ENCODE measurements at regions not wholly inside any gene's neighbourhood (a gene's known extent, or its start where the extent isn't known, plus 50 kb on each side); places are given as distances from the start of the nearest gene placed in this dataset.
A peak's percentile ranks its signal among the peaks of the same experiment; 100 is the strongest.

DNA sequence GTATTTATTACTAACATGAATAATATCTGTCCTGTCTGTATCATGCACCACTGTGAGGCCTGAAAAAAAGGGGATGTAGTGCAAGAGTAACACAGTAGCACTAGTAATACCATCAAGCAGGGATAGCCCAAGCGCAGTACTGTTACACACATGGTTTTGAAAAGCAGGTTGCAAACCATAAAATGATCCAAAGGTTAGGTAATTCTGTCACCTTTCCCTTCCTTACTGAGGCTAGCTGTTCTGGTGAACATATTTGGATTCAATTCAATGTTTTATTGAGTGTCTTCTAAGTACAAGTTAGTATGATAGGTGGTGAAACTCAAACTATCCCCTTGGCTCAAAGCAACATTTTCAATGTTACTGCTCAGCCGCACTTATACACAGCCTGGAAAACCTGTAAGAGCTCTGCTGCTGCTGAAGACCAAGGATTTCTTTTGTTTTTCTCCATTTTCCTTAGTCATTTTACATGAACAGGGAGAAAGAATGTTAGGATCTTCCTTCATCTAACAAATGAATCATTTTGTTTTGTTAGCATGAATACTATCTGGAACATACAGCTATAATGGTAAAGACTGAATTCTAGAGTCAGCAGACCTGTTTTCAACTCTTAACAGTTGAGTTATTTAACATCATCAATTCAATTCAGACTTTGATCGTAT, 102.5 kb upstream of the ITPRID2 start:
- TF ChIP-seq, protein P1, sequence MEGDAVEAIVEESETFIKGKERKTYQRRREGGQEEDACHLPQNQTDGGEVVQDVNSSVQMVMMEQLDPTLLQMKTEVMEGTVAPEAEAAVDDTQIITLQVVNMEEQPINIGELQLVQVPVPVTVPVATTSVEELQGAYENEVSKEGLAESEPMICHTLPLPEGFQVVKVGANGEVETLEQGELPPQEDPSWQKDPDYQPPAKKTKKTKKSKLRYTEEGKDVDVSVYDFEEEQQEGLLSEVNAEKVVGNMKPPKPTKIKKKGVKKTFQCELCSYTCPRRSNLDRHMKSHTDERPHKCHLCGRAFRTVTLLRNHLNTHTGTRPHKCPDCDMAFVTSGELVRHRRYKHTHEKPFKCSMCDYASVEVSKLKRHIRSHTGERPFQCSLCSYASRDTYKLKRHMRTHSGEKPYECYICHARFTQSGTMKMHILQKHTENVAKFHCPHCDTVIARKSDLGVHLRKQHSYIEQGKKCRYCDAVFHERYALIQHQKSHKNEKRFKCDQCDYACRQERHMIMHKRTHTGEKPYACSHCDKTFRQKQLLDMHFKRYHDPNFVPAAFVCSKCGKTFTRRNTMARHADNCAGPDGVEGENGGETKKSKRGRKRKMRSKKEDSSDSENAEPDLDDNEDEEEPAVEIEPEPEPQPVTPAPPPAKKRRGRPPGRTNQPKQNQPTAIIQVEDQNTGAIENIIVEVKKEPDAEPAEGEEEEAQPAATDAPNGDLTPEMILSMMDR (IDR thresholded peaks at IDR 0.05; ENCODE audit: partially characterized antibody, unreplicated experiment), result no peak
- Mint-ChIP-seq H3K36me3 (ENCODE audit: unreplicated experiment) (no peaks in the 10 kb centered on the region), H3K4me1 (ENCODE audit: low read depth, unreplicated experiment) (no peaks in the 10 kb centered on the region), H3K27me3 (ENCODE audit: unreplicated experiment) (no peaks in the 10 kb centered on the region), H3K27ac (ENCODE audit: unreplicated experiment) (no peak overlapping the region), H3K4me3 (ENCODE audit: unreplicated experiment) (no peak overlapping the region), H3K9me3 (ENCODE audit: unreplicated experiment) (peaks cover 1% of the 10 kb centered on the region)
- DNase-seq, result no peak

DNA sequence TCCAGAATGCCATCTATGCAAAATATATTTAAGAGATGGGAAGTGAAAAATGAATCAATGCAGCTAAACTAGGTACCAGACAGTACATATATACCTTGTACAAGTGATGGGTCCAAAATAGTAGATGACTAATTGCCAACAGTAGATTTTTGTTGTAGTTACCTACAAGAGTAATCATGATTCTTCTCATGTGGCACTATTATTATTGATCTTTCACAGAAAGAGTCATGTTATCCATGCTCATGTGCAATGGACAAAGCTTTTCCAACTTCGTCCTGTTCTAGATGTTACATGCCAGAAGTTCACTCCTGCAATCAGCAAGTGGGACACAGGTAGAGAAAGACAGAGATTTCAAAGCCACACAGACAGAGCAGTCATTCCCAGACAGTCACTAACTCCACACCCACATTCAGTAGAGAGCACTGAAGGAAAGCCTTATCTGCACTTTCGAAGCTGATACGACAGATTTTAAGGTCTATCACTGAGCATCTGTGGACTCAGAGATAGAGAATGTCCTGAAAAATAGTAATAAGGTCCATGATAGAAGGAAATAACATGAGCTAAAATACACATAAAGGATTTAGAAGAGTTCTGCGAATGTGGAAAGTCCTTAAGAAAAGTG, 101.6 kb upstream of the ITPRID2 start:
- no peak for DNase-seq
- Mint-ChIP-seq H3K9me3 (ENCODE audit: unreplicated experiment) (peaks cover 1% of the 10 kb centered on the region), H3K4me3 (ENCODE audit: unreplicated experiment) (no peak overlapping the region), H3K27me3 (ENCODE audit: unreplicated experiment) (no peaks in the 10 kb centered on the region), H3K27ac (ENCODE audit: unreplicated experiment) (no peak overlapping the region), H3K36me3 (ENCODE audit: unreplicated experiment) (no peaks in the 10 kb centered on the region), H3K4me1 (ENCODE audit: low read depth, unreplicated experiment) (no peaks in the 10 kb centered on the region)
- TF ChIP-seq, protein P1 (IDR thresholded peaks at IDR 0.05; ENCODE audit: partially characterized antibody, unreplicated experiment), result no peak

DNA sequence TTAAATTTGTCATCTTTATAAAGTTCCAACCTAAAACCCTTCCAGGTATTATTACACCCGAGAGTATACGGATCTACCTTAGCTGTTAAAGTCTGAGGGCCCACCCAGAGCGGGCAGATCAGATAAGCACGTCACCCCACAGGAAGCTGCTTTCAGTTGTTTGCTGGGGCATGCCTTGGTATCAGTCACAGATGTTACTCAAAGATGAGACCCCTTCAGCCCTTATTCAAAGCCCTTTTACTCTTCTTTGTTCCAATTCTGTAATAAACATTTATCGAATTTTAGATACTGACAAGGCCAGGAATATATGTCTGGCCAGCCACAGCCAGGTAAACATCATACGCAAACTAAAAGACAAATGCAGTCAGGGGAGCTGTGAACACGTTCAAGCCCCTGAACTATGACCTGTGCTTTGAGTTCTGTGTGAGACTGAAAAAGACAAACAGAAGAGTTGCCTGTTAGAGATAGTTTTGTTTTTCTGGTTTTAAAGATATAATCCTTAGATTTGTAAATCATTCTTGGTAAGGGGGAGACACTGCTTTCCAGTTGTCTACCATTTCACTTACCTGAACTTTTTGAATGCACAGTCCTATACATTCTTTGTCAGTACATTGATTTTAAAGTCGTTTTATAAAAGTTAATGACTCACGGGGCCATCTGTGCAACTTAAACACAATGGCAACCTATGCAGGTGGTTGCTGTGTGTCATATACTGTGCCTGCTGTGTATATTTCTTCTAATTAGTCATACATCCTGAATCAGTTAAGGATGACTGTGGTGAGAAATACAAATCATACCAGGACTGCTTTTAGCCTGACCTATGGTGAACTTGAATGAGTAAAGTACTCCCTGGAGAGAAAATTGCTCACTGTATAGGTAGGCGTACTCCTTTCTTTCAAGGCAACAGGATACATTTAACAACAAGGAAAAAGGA, 100.5 kb upstream of the ITPRID2 start:
- Mint-ChIP-seq H3K27ac (ENCODE audit: unreplicated experiment) (no peak overlapping the region), H3K36me3 (ENCODE audit: unreplicated experiment) (no peaks in the 10 kb centered on the region), H3K4me1 (ENCODE audit: low read depth, unreplicated experiment) (no peaks in the 10 kb centered on the region), H3K9me3 (ENCODE audit: unreplicated experiment) (peaks cover 1% of the 10 kb centered on the region), H3K27me3 (ENCODE audit: unreplicated experiment) (no peaks in the 10 kb centered on the region), H3K4me3 (ENCODE audit: unreplicated experiment) (no peak overlapping the region)
- DNase-seq, result no peak
- TF ChIP-seq, protein P1 (IDR thresholded peaks at IDR 0.05; ENCODE audit: partially characterized antibody, unreplicated experiment), result no peak

DNA sequence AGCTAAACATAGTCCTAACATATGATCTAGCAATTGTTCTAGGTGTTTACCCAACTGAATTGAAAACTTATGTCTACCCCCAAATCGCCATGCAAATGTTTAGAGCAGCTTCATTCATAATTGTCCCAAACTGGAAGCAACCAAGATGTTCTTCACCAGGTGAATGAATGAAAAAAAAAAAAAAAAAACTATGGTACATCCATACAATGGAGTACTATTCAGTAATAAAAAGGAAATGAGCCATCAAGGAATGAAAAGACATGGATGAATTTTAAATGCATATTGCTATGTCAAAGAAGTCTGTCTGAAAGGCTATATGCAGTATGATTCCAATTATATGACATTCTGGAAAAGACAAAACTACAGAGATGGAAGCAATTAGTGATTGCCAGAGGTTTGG, 98.6 kb upstream of the ITPRID2 start:
- Mint-ChIP-seq H3K27ac (ENCODE audit: unreplicated experiment) (peak overlapping the region; percentile 22), H3K4me3 (ENCODE audit: unreplicated experiment) (no peak overlapping the region), H3K27me3 (ENCODE audit: unreplicated experiment) (no peaks in the 10 kb centered on the region), H3K9me3 (ENCODE audit: unreplicated experiment) (peaks cover 1% of the 10 kb centered on the region), H3K36me3 (ENCODE audit: unreplicated experiment) (no peaks in the 10 kb centered on the region), H3K4me1 (ENCODE audit: low read depth, unreplicated experiment) (no peaks in the 10 kb centered on the region)
- TF ChIP-seq, protein P1 (IDR thresholded peaks at IDR 0.05; ENCODE audit: partially characterized antibody, unreplicated experiment), result no peak
- no peak for DNase-seq
